Esophagus (tissue), 2 donors: ENCODE measurements at regions not wholly inside any gene's neighbourhood (a gene's known extent, or its start where the extent isn't known, plus 50 kb on each side); places are given as distances from the start of the nearest gene placed in this dataset.
"Not testable (repeated sequence)": the region's sequence is repeated elsewhere in the genome, so short reads cannot be mapped to it uniquely, and the experiment has no call there.

Experiments
- H3K27ac ChIP-seq, 2 donors: one replicate each; pipeline ENCODE4 v1.5.1; 2013; ENCODE audit warnings: low read depth in 2 of 2, mild to moderate bottlenecking in 2 of 2, inconsistent platforms in 1 of 2, low read length in 1 of 2, moderate library complexity in 1 of 2
- H3K27me3 ChIP-seq, 2 donors: one replicate each; pipeline ENCODE4 v1.6.1; 2013; ENCODE audit warnings: low read length in 2 of 2, control low read depth in 1 of 2, mild to moderate bottlenecking in 1 of 2; ENCODE audit not compliant: insufficient read depth in 2 of 2, control insufficient read depth in 1 of 2
- H3K36me3 ChIP-seq, 2 donors: one replicate each; pipeline ENCODE4 v1.6.1; 2013; ENCODE audit warnings: low read length in 1 of 2; ENCODE audit not compliant: control insufficient read depth in 2 of 2, insufficient read depth in 2 of 2
- H3K4me1 ChIP-seq, 2 donors: one replicate each; pipeline ENCODE4 v1.6.1; 2013; ENCODE audit warnings: low read length in 1 of 2; ENCODE audit not compliant: control insufficient read depth in 2 of 2, insufficient read depth in 2 of 2
- H3K4me3 ChIP-seq, 2 donors: one replicate each; pipeline ENCODE4 v1.5.1; 2013; ENCODE audit warnings: low read length in 2 of 2, mild to moderate bottlenecking in 2 of 2, low read depth in 1 of 2, moderate library complexity in 1 of 2
- H3K9me3 ChIP-seq, 2 donors: one replicate each; pipeline ENCODE4 v1.6.1; 2013; ENCODE audit warnings: mild to moderate bottlenecking in 2 of 2, low read depth in 1 of 2, low read length in 1 of 2, moderate library complexity in 1 of 2; ENCODE audit not compliant: control insufficient read depth in 2 of 2, insufficient read depth in 1 of 2
- WGBS, 2 donors: extraction: QIAGEN DNeasy Blood & Tissue Kit; methylation state at CpG; one replicate each; pipeline ENCODE4 v1.1.7; 2013; 5-methylcytosine and 5-hydroxymethylcytosine counted together
- donor health status: healthy with polysubstance abuse.
- donor health status: Bipolar disorder and iron deficiency.

GRCh38 chr14:86064595-86064994, 534.7 kb downstream of the FLRT2 start:
- not testable (repeated sequence) for H3K27me3 ChIP-seq, H3K4me3 ChIP-seq, H3K9me3 ChIP-seq, H3K4me1 ChIP-seq, H3K27ac ChIP-seq, H3K36me3 ChIP-seq

- Histone ChIP-seq H3K4me3 (no peak overlapping the region), H3K27me3 (no peaks in the 10 kb centered on the region), H3K9me3 (no peaks in the 10 kb centered on the region), H3K36me3 (no peaks in the 10 kb centered on the region), H3K4me1 (no peaks in the 10 kb centered on the region), H3K27ac (no peak overlapping the region)
- WGBS, 2 donors = 52 to 72% methylated on average over 3 of the region's 3 CpGs
Measured at GRCh38 chr14:86057018-86057667, 527.2 kb downstream of the FLRT2 start.

GRCh38 chr14:86055512-86056075, 525.6 kb downstream of the FLRT2 start:
- H3K27ac ChIP-seq = no peak overlapping the region
- H3K9me3 ChIP-seq = no peaks in the 10 kb centered on the region
- no peak overlapping the region for H3K4me3 ChIP-seq
- H3K4me1 ChIP-seq = no peaks in the 10 kb centered on the region
- no peaks in the 10 kb centered on the region for H3K36me3 ChIP-seq
- no peaks in the 10 kb centered on the region for H3K27me3 ChIP-seq
- 47 to 50% methylated on average over 3 of the region's 3 CpGs for WGBS, 2 donors

GRCh38 chr14:86052868-86053267, 522.9 kb downstream of the FLRT2 start:
- Histone ChIP-seq H3K36me3 (no peaks in the 10 kb centered on the region), H3K4me3 (no peak overlapping the region), H3K27ac (no peak overlapping the region), H3K9me3 (no peaks in the 10 kb centered on the region), H3K4me1 (no peaks in the 10 kb centered on the region), H3K27me3 (no peaks in the 10 kb centered on the region)
- 81 to 86% methylated on average over 1 of the region's 1 CpG for WGBS, 2 donors

- no peaks in the 10 kb centered on the region for H3K27me3 ChIP-seq
- no peak overlapping the region for H3K27ac ChIP-seq
- H3K36me3 ChIP-seq = no peaks in the 10 kb centered on the region
- no peaks in the 10 kb centered on the region for H3K4me1 ChIP-seq
- no peaks in the 10 kb centered on the region for H3K9me3 ChIP-seq
- WGBS, 2 donors = 89% methylated on average over 5 of the region's 5 CpGs
- H3K4me3 ChIP-seq = no peak overlapping the region
Measured at GRCh38 chr14:86050757-86051156, 520.8 kb downstream of the FLRT2 start.

GRCh38 chr14:86050072-86050683, 520.2 kb downstream of the FLRT2 start:
- H3K4me1 ChIP-seq = no peaks in the 10 kb centered on the region
- WGBS, 2 donors = 31 to 37% methylated on average over 2 of the region's 2 CpGs
- H3K4me3 ChIP-seq = no peak overlapping the region
- no peaks in the 10 kb centered on the region for H3K36me3 ChIP-seq
- no peaks in the 10 kb centered on the region for H3K9me3 ChIP-seq
- H3K27me3 ChIP-seq = no peaks in the 10 kb centered on the region
- H3K27ac ChIP-seq = no peak overlapping the region

GRCh38 chr14:86039176-86039575, 509.2 kb downstream of the FLRT2 start:
- no peaks in the 10 kb centered on the region for H3K27me3 ChIP-seq
- H3K36me3 ChIP-seq = no peaks in the 10 kb centered on the region
- 74 to 85% methylated on average over 1 of the region's 1 CpG for WGBS, 2 donors
- no peak overlapping the region for H3K27ac ChIP-seq
- H3K9me3 ChIP-seq = no peaks in the 10 kb centered on the region
- H3K4me1 ChIP-seq = no peaks in the 10 kb centered on the region
- no peak overlapping the region for H3K4me3 ChIP-seq

- H3K27me3 ChIP-seq = no peaks in the 10 kb centered on the region
- H3K4me3 ChIP-seq = no peak overlapping the region
- H3K36me3 ChIP-seq = no peaks in the 10 kb centered on the region
- WGBS, 2 donors = 68 to 72% methylated on average over 4 of the region's 4 CpGs
- H3K4me1 ChIP-seq = no peaks in the 10 kb centered on the region
- H3K9me3 ChIP-seq = no peaks in the 10 kb centered on the region
- H3K27ac ChIP-seq = no peak overlapping the region
Measured at GRCh38 chr14:86038387-86039042, 508.6 kb downstream of the FLRT2 start.

GRCh38 chr14:86035882-86036281, 505.9 kb downstream of the FLRT2 start:
- H3K9me3 ChIP-seq = no peaks in the 10 kb centered on the region
- H3K27me3 ChIP-seq = no peaks in the 10 kb centered on the region
- H3K27ac ChIP-seq = no peak overlapping the region
- WGBS, 2 donors = 44 to 50% methylated on average over 2 of the region's 2 CpGs
- H3K4me1 ChIP-seq = no peaks in the 10 kb centered on the region
- H3K36me3 ChIP-seq = no peaks in the 10 kb centered on the region
- no peak overlapping the region for H3K4me3 ChIP-seq
